Muscle of leg (tissue), 3 donors: ENCODE measurements at regions not wholly inside any gene's neighbourhood (a gene's known extent, or its start where the extent isn't known, plus 50 kb on each side); places are given as distances from the start of the nearest gene placed in this dataset.

Experiments
- DNase-seq: peaks from one replicate; pipeline ENCODE4 v3.0.0; 2013
- H3K27ac ChIP-seq: one replicate; pipeline ENCODE4 v1.5.1; 2013; ENCODE audit warnings: mild to moderate bottlenecking, low read length, control low read depth
- H3K27me3 ChIP-seq: one replicate; pipeline ENCODE4 v1.6.1; 2013; ENCODE audit warnings: low read length; ENCODE audit not compliant: control insufficient read depth, insufficient read depth
- H3K36me3 ChIP-seq: one replicate; pipeline ENCODE4 v1.6.1; 2013; ENCODE audit warnings: low read length; ENCODE audit not compliant: control insufficient read depth, insufficient read depth
- H3K4me1 ChIP-seq: one replicate; pipeline ENCODE4 v1.6.1; 2013; ENCODE audit warnings: low read length; ENCODE audit not compliant: control insufficient read depth, insufficient read depth
- H3K4me3 ChIP-seq: one replicate; pipeline ENCODE4 v1.5.1; 2013; ENCODE audit warnings: low read length, control low read depth
- H3K9me3 ChIP-seq: replicated peaks from 2 replicates; pipeline ENCODE4 v1.6.1; 2013; ENCODE audit warnings: low read depth, low read length; ENCODE audit not compliant: control insufficient read depth
- WGBS: methylation state at CpG from one replicate; pipeline ENCODE4 v1.1.5; 2013; ENCODE audit warnings: missing lambda C conversion rate; ENCODE audit not compliant: insufficient coverage; 5-methylcytosine and 5-hydroxymethylcytosine counted together

GRCh38 chr12:30378307-30378706 lies 317.4 kb downstream of the IPO8 start:
- Histone ChIP-seq H3K9me3 (no peaks in the 10 kb centered on the region), H3K27me3 (no peaks in the 10 kb centered on the region), H3K27ac (no peak overlapping the region), H3K36me3 (no peaks in the 10 kb centered on the region), H3K4me1 (no peaks in the 10 kb centered on the region), H3K4me3 (no peak overlapping the region)
- no peak for DNase-seq
- WGBS, result no CpG with 5 or more reads among the region's 1 CpG

GRCh38 chr12:30364822-30365221 lies 330.8 kb downstream of the IPO8 start:
- DNase-seq, result no peak
- Histone ChIP-seq H3K9me3 (no peaks in the 10 kb centered on the region), H3K27me3 (no peaks in the 10 kb centered on the region), H3K27ac (no peak overlapping the region), H3K4me3 (no peak overlapping the region), H3K4me1 (no peaks in the 10 kb centered on the region), H3K36me3 (no peaks in the 10 kb centered on the region)

- no peaks in the 10 kb centered on the region for H3K36me3 ChIP-seq
- no CpG with 5 or more reads among the region's 1 CpG for WGBS
- H3K4me1 ChIP-seq, result no peaks in the 10 kb centered on the region
- no peak for DNase-seq
- no peak overlapping the region for H3K4me3 ChIP-seq
- no peaks in the 10 kb centered on the region for H3K27me3 ChIP-seq
- no peak overlapping the region for H3K27ac ChIP-seq
- no peaks in the 10 kb centered on the region for H3K9me3 ChIP-seq
Observed at GRCh38 chr12:30361145-30361544, 334.5 kb downstream of the IPO8 start.

- Histone ChIP-seq H3K4me3 (no peak overlapping the region), H3K4me1 (no peaks in the 10 kb centered on the region), H3K27me3 (no peaks in the 10 kb centered on the region), H3K36me3 (no peaks in the 10 kb centered on the region), H3K27ac (no peak overlapping the region), H3K9me3 (no peaks in the 10 kb centered on the region)
- DNase-seq, result no peak
- WGBS, result 70% methylated on average over 2 of the region's 3 CpGs
Observed at GRCh38 chr12:30358671-30359070, 337.0 kb downstream of the IPO8 start.

- H3K4me1 ChIP-seq, result no peaks in the 10 kb centered on the region
- no peaks in the 10 kb centered on the region for H3K9me3 ChIP-seq
- no peak for DNase-seq
- H3K27ac ChIP-seq, result no peak overlapping the region
- no peaks in the 10 kb centered on the region for H3K36me3 ChIP-seq
- H3K4me3 ChIP-seq, result no peak overlapping the region
- 56% methylated on average over 4 of the region's 7 CpGs for WGBS
- no peaks in the 10 kb centered on the region for H3K27me3 ChIP-seq
Observed at GRCh38 chr12:30357766-30358490, 337.7 kb downstream of the IPO8 start.

- no peak for DNase-seq
- Histone ChIP-seq H3K4me1 (no peaks in the 10 kb centered on the region), H3K27me3 (no peaks in the 10 kb centered on the region), H3K9me3 (no peaks in the 10 kb centered on the region), H3K36me3 (no peaks in the 10 kb centered on the region), H3K27ac (no peak overlapping the region), H3K4me3 (no peak overlapping the region)
- WGBS, result 92% methylated on average over 2 of the region's 4 CpGs
Observed at GRCh38 chr12:30345744-30346471, 349.8 kb downstream of the IPO8 start.

- Histone ChIP-seq H3K36me3 (no peaks in the 10 kb centered on the region), H3K27ac (no peak overlapping the region), H3K4me1 (no peaks in the 10 kb centered on the region), H3K9me3 (no peaks in the 10 kb centered on the region), H3K27me3 (no peaks in the 10 kb centered on the region), H3K4me3 (no peak overlapping the region)
- no peak for DNase-seq
Observed at GRCh38 chr12:30330565-30330964, 365.1 kb downstream of the IPO8 start.

- DNase-seq, result no peak
- WGBS, result no CpG with 5 or more reads among the region's 2 CpGs
Observed at GRCh38 chr12:30329281-30329680, 366.4 kb downstream of the IPO8 start.

GRCh38 chr12:30323008-30323407 lies 372.7 kb downstream of the IPO8 start:
- H3K4me1 ChIP-seq, result no peaks in the 10 kb centered on the region
- no peaks in the 10 kb centered on the region for H3K27me3 ChIP-seq
- no peak for DNase-seq
- peaks cover 2% of the 10 kb centered on the region for H3K9me3 ChIP-seq
- H3K27ac ChIP-seq, result no peak overlapping the region
- H3K36me3 ChIP-seq, result no peaks in the 10 kb centered on the region
- H3K4me3 ChIP-seq, result no peak overlapping the region
- no CpG with 5 or more reads among the region's 4 CpGs for WGBS

More at GRCh38 chr12:30329281-30329680, 366.4 kb downstream of the IPO8 start:
- Histone ChIP-seq H3K27me3 (no peaks in the 10 kb centered on the region), H3K27ac (no peak overlapping the region), H3K4me3 (no peak overlapping the region), H3K36me3 (no peaks in the 10 kb centered on the region), H3K9me3 (no peaks in the 10 kb centered on the region), H3K4me1 (no peaks in the 10 kb centered on the region)

GRCh38 chr12:30320561-30320960 lies 375.1 kb downstream of the IPO8 start:
- no peak overlapping the region for H3K27ac ChIP-seq
- H3K9me3 ChIP-seq, result peaks cover 2% of the 10 kb centered on the region
- no peak overlapping the region for H3K4me3 ChIP-seq
- no peaks in the 10 kb centered on the region for H3K36me3 ChIP-seq
- H3K4me1 ChIP-seq, result no peaks in the 10 kb centered on the region
- 92% methylated on average over 13 of the region's 13 CpGs for whole genome bisulfite sequencing
- H3K27me3 ChIP-seq, result no peaks in the 10 kb centered on the region
- DNase-seq, result no peak
